Stimulated activated CD4-positive, alpha-beta T cell treated with anti-CD3 and anti-CD28 coated beads, Interleukin-2, amount 100 ng/mL, for 24 hours (primary cell): ENCODE measurements at regions not wholly inside any gene's neighbourhood (a gene's known extent, or its start where the extent isn't known, plus 50 kb on each side); places are given as distances from the start of the nearest gene placed in this dataset.
"Not testable (repeated sequence)": the region's sequence is repeated elsewhere in the genome, so short reads cannot be mapped to it uniquely, and the experiment has no call there.

ENCODE experiments used
- DNase-seq, 2 donors: peaks; one replicate each; pipeline ENCODE4 v3.0.0-alpha.2; 2020

DNA sequence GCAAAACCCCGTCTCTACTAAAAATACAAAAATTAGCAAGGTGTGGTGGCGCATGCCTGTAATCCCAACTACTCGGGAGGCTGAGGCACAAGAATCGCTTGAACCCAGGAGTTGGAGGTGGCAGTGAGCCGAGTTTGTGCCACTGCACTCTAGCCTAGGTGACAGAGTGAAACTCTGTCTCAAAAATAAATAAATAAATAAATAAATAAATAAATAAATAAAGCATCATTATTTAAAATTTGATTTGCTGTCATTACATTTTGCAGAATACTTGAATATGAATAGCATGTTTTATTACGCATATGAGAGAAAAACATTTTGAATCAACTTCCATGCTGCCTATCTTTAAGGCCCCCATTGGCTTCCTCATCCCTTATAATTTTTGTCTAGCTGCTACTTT, 53.4 kb upstream of the MED14 start:
- not testable (repeated sequence) for DNase-seq

DNA sequence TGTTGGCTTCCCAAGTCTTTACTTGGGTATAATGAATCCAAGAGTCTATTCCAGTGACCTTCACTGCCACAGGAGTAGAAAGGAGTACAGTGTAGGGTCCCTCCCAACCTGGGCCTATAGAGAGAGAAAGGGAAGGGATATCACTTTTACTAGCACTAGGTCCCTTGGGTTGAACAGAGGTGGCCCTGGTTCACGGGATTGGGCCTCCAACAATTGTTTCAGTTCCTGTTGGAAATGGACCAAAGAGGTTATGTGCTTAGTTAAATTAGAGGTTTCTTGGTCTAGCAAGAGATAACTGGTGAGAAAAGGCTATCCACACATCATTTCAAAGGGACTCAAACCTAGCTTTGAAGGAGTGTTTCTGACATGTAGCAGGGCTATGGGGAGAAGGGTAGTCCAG, 57.1 kb upstream of the MED14 start:
- DNase-seq, result no peak

DNA sequence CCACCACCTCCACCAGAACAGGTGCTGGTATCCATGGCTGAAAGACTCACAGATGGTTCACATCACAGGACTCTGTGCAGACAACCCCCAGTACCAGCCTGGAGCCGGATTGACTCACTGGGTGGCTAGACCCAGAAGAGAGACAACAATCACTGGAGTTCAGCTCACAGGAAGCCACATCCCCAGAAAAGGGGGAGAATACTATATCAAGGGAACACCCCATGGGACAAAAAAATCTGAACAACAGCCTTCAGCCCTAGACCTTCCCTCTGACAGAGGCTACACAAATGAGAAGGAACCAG, 59.4 kb upstream of the MED14 start:
- DNase-seq, result not testable (repeated sequence)

DNA sequence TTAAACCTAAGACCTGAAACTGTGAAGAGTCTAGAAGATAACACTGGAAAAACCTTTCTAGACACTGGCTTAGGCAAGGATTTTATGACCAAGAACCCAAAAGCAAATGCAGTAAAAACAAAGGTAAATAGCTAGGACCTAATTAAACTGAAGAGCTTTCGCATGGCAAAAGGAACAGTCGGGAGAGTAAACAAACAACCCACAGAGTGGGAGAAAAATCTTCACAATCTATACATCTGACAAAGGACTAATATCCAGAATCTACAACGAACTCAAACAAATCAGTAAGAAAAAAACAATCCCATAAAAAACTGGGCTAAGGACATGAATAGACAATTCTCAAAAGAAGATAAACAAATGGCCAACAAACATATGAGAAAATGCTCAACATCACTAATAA, 64.4 kb upstream of the MED14 start:
- DNase-seq, result not testable (repeated sequence)

DNA sequence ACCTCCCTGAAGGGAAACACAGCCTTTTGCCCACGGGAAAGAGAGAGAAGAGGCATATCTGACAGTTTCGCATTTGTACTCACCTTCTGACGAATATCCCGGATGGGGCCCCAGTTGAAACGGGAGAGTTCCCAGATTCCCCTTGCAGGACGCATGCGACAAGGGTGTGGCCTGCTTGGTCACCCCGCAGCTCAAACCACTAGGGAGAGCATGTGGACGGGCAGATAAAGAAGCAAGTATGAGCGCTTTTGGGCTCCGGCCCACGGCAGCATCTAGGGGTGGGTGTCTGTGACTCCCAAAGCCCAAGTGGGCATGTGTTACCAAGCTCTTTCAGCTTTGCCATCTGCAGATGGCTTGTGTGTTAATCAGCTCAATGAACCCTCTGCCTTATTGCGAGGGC, 70.1 kb upstream of the MED14 start:
- no peak for DNase-seq

DNA sequence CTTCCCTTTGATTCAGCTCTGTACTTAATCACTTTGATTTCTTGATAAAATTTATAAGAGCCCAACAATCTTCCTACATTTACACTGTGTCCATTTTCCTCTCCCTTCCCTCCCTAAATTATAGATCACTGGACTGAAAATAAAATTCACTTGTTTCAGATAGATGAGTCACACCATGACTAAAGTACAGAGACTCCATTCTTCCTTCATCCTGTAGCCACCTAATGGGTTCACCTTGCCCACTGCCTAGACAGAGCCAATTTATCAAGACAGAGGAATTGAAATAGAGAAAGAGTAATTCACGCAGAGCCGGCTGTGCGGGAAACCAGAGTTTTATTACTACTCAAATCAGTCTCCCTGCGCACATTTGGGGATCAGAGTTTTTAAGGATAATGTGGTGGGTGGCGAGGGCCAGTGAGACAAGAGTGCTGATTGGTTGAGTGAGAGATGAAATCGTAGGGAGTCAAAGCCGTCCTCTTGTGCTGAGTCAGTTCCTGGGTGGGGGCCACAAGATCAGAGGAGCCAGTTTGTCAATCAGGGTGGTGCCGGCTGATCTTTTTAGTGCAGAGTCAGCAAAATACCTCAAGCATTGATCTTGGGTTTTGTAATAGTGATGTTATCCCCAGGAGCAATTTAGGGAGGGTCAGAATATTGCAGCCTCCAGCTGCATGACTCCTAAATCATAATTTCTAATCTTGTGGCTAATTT, 71.3 kb upstream of the MED14 start:
- DNase-seq, result no peak

DNA sequence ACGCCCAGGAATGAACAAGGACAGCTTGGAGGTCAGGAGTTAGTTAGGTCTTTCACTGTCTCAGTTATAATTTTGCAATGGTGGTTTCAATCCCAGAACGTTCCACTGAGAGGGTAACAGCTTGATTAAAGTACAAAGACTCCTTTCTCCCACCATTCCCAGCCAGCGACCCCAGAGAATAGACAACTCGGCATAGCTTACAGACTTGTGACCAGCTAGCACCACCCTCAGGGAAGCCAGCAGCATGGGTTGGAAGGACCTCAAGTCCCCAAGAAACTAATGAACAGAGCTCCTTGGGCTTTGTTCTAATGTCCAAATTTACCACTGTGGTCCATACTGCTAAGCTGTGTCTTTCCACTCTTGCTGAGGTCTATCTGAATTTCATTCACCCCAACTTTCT, 72.0 kb upstream of the MED14 start:
- DNase-seq, result no peak

DNA sequence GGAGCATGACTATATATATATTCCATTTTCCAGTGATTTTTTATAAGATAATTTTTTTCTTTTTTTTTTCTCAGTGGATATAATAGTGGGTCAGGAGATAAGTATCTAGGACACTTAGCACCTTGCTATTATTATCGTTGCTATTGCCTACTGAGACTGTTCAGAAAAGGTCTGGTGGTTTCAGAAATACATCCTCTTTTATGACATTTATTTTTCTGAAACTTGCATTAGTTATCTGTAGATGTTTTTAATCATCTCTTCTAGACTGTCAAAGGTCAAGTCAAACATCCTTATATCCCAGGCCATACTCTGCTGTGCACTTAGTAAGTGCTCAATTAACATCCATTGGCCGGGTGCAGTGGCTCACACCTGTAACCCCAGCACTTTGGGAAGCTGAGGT, 72.9 kb upstream of the MED14 start:
- DNase-seq, result no peak

DNA sequence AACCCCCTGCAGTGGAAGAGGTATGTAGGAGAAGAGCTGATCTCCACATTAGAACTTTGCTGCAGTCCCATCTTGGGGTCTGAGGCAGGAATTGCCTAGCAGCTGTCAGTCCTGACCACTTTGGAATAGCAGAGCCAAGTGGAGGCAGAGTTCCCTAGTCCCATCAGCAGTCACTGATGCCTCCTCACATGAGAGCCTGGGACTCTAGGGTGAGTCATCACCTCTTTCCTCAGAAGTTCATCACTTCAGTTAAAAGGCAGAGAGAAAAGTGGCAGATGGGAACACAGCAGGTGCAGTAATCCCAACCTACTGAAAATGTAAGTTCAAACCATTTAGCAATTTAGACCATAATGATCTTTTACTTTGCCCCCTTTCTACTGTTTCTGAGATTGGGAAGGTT, 73.9 kb upstream of the MED14 start:
- no peak for DNase-seq

DNA sequence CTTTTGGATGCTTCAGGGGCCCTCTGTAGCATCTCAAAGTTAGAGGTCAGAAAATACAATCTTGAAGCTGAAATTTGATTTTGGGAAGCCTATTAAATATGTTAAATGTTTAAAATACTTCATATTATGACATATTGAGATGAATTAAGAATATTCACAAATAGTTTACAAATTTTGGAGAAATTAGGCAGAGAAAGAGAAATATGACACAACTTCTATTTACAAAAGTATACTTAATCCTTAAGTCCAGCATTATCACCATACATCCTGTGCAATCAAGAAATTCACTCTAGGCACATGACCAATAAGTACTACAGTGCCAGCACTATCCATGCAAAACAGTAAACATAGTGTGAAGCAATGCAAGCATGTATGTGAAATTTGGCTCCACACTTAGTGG, 79.7 kb upstream of the MED14 start:
- not testable (repeated sequence) for DNase-seq

DNA sequence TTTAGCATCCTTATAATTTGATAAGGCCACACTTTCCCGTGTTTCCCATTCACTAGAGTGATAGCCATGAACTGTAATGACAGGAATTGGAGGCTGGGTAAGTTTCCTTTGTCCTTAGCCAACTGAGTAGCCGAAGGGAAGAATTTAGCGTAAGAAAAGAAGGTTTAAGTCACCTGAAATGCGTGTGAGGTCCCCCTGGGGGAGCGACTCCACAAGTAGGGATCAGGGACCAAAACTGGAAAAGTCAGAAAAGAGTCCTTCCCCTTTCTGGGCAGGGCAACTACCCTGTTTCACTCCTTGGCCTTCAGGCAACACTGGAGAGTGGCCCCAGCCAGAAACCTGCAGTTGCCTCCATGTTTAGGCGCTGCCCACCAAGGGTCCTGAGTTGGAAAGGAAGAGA, 81.6 kb upstream of the MED14 start:
- DNase-seq, result no peak

DNA sequence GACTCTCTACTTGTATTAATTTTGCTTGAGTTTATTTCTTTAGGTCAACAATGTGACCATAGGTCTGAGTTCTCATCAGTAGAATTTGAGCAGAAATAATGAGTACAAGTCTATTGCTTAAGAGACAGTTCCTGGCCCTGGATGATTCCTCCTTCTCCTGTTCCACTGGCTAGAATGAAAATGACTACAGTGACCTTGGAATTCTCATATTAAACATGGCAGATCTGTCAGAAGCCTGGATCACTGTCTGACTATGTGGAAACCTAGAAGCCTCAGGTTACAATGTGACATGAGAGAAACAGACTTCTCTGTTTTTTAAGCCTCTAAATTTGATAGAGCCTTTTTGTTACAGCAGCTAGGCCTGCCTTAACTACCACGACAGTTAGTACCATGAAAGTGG, 82.9 kb upstream of the MED14 start:
- no peak for DNase-seq

DNA sequence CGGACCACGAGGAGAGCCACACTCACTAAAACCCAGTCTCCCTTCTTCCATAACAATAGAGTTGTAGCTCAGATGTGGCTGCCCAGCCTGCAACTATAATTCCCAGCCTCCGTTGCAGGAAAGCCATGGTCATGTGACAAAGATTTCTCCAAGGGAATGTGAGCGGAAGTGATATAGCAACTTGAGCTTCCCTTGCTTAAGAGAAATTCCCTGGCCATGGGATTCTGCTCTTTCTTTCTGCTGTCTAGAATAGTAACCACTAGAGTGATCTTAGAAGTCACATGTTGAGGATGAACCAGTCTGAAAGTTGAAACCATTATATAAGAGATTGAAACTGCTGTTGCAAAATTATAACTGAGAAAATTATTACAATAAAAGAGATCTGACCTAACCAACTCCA, 86.4 kb upstream of the MED14 start:
- no peak for DNase-seq

DNA sequence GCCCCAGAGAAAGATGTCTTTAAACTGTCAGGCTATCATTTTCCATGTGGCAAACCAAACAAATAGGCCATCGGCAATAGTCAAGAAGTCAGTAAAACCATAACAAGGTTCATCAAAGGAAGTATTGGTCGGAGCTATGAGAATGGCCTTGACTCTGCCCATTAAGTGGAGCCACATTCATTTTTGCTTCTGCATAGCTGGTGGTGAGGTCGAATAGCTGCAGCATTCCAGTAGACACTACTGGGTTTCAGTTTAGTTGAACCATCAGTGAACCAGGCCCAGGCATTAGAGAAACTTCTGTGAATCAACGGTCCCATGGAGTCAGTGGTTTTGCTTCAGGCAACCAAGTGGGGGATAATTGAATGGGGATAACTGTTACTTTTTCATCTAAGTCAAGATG, 92.0 kb upstream of the MED14 start:
- DNase-seq, result no peak

DNA sequence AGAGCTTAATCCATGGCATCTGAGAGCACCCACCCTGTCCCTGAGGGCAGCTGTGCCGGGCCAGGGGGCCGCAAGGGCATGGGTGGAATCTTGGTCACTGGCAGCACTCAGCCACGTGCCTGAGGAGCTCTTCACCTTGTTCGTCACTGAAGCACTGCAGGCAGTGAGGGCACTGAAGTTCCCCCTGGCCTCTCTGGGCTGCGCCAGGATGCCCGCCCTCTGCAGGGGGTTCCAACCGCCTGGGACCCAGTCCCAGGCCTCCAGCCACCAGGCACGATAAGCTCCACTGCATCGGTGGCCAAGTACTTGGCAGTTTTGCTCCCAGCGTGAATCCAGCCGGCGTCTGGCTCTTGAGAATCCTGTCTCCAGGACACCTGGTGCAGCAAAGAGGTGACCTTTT, 96.4 kb upstream of the MED14 start:
- DNase-seq, result no peak

DNA sequence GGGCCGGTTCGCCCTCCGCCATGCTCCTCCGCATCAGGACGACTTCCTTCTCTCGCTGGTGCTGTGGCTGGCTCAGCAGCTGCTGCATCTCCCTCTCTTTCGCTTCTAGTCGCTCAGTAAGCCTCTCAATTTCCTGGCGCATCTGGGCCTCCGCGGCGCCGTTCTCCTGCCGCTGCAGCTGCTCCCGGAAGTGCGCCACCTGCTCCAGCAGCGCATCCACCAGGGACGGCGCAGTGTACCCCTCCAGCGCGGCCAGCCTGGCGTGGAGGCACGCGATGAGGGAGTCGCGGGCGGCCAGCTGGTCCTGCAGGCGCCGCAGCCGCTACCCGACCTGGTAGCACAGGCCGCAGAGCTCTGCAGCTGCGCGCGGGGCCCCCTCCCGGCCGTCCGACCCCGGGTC, 97.4 kb upstream of the MED14 start:
- DNase-seq, result no peak

DNA sequence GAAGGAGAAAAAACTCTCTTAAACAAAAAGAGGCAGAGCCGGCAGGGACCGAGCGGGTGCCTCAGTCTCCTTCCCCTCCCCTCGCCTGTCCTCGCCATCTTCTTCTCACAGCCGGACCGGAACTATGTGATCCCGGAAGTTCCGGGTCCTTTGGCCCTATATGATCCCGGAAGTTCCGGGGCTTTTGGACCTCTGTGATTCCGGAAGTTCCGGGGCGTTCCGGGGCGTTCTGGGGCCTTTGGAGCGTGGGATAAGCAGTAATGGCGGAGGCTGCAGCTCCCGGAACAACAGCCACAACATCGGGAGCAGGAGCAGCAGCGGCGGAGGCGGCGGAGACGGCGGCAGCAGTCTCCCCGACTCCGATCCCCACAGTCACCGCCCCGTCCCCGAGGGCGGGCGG, 98.9 kb upstream of the MED14 start:
- no peak for DNase-seq

DNA sequence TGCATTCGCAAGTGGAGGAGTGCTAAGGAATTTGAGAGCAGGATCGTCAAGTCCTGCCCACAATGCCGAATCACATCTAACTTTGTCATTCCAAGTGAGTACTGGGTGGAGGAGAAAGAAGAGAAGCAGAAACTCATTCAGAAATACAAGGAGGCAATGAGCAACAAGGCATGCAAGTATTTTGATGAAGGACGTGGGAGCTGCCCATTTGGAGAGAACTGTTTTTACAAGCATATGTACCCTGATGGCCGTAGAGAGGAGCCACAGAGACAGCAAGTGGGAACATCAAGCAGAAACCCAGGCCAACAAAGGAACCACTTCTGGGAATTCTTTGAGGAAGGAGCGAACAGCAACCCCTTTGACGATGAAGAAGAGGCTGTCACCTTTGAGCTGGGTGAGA, 100.2 kb upstream of the MED14 start:
- DNase-seq, result no peak

DNA sequence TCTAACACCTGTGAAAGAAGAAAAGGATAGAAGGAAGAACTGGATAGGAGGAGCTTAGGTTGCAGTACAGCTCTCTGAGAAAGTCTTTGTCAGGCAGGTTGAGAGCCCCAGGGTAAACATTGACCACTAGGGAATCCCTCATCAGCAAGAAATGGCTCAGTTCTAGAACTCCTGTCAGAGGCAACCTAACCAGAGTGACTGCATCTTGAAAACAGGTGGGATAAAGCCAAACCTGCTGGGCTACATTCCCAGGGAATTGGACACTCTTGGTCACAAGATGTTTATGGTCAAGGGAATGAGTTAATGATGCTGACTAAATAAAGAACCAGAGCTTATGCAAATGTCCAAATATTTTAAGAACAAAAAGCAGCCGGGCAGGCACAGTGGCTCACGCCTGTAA, 108.3 kb upstream of the MED14 start:
- DNase-seq, result no peak

DNA sequence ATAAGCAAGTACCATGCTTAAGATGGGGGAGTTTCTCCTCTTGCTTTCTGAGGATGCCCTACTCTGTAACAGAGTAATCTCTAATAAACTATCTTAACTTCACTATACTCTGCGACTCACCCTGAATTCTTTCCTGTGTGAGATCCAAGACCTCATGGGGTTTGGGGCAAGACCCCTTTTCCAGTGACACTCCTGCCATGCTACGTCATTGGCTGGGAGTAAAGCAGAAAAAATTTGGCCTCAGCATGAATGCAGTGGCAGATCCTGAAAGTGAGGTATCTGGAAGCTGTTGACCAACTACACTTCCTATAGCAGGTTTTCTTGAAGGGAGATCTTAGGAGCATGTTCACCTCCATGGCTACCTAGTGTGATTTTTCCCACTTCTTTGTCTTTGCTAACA, 109.1 kb upstream of the MED14 start:
- DNase-seq, result no peak

DNA sequence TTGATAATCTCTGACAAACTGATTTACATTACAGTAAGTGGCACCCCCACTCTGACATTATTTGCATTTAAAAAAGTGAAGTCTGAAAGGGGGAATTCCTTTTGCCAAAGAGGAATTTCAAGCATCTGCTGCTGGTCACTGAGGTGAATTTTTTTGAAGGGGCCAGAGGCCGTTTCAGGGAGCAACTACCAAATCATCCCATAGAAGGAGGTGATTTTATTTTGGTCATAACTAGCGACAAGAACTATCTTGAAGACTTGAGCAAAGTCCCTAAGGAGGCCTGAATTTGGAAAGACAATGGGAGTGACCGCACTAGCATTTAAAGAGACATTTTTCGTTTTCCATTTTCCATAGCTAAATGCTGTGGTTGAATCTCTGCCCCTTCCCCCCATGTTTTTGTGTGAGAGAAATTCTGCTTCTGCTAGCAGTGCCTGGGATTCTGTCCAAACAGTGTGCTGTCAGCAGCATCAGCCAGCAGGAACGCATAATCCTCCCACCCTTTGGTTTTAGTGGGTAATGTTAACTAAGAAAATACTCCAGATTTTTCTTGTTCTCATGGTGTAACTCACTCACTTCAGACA, 110.1 kb upstream of the MED14 start:
- no peak for DNase-seq

DNA sequence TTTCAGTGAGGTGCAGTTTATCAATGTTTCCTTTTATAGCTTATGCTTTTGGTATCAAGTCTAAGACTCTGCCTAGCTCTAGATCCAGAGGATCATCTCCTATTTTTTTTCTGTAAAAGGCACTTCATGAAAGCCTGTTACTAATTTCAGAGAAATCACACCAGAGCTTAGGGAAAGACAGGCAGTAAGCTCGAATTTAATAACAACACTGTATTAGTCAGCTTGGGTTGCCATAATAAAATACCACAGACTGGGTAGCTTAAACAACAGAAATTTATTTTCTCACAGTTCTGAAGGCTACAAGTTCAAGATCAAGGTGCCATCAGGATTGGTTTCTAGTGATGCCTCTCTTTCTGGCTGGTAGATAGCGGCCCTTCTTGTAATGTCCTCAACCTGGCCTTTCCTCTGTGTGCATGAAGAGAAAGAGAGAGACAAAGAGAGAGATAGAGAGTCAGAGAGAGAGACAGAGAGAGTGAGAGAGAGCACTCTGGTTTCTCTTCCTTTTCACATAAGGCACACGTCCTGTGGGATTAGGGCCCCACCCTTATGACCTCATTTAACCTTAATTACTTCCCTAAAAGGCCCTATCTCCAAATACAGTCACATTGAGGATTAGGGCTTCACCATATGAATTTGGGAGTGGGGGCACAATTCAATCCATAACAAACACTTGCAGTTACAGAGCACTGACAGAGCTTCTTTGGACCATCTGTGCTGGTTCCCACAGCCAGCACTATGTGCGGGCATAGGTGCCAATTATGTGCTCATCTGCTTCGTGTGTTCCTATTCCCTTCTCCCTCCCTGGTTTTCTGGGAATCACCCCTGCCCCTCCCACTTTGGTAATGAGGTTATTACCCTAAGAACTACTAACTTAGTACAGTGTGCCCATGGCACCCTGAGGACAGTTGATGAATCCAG, 114.8 kb upstream of the MED14 start:
- no peak for DNase-seq

DNA sequence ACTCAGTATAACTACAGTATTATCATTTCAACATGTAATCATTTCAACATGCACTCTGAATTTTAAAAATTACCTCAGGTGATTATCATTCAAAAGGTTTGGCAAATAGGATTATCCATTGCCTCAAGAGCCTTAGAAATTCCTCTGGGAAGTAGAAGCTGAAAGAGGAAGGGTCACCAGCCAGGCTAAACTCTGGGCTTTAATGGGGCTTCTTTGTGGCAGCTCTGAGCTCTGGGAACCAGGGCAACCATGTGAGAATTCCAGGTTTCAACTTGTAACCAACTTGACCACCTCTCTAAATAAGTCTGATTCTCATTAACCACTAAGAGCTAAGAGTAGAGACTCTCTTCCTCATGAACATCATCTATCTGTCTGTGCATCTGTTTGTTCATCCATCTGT, 117.2 kb upstream of the MED14 start:
- no peak for DNase-seq
